ENCODE measurements at regions not wholly inside any gene's neighbourhood (a gene's known extent, or its start where the extent isn't known, plus 50 kb on each side); places are given as distances from the start of the nearest gene placed in this dataset.

DNA sequence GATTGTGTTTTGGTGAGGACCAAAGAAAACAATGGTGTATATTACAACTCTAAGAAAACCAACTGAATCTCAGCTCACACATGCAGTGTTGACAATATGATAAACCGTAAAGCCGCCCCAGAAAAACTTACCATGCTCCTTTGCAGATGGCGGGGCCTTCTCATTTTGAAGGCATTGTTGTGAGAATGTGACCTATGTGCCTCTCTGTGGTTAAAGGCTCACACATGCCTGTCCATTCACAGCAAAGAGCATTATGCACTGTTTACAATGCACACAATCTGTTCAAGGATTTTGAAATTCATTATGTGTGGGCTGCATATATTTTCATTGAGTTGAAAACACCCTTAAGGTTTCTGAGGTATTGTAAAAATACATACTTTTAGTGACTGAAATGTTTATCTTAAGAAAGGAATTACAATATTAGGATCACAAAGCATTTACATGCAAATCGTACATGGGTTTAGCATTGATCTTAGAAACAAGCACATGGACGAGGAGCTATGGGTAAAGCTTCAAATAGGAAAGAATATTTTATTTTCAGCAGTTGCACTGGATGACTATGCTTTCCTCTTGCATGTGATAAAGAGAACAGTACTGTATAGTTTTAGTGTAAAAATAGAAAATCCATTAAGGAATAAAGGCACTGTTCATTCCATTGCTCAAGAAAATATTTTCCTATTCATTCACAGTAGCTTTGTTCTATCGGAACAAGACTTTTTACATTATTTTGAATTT, 334.3 kb downstream of the ARL4A start:
- Histone ChIP-seq H3K36me3 (ENCODE audit: control insufficient read depth in 1 of 2, insufficient read depth in 2 of 2, low read length in 2 of 2) (no peaks in the 10 kb centered on the region), H3K27me3 (ENCODE audit: insufficient read depth, low read length) (no peaks in the 10 kb centered on the region), H3K9ac (ENCODE audit: low read length) (no peak overlapping the region), H3K4me3 (replicated peaks in 1 of 2; ENCODE audit: low read depth in 1 of 2, low read length in 2 of 2) (no peak overlapping the region), H2AFZ (ENCODE audit: low read depth, low read length, poor library complexity, severe bottlenecking) (peak overlapping the region; percentile 30), H3K79me2 (ENCODE audit: insufficient read depth, low read length) (no peaks in the 10 kb centered on the region), H4K20me1 (ENCODE audit: insufficient read depth) (no peaks in the 10 kb centered on the region), H3K27ac (ENCODE audit: low read depth, low read length) (no peak overlapping the region), H3K9me2 (ENCODE audit: insufficient read depth) (no peaks in the 10 kb centered on the region), H3K4me1 (ENCODE audit: control insufficient read depth in 1 of 2, insufficient read depth in 2 of 2, low read length in 2 of 2) (peaks cover 10 to 32% of the 10 kb centered on the region in 2 experiments), H3K9me3 (ENCODE audit: control insufficient read depth in 1 of 2, insufficient read depth in 1 of 2, low read depth in 1 of 2, low read length in 2 of 2) (no peaks in the 10 kb centered on the region), H3K4me2 (ENCODE audit: low read length) (no peak overlapping the region)
- ATAC-seq: no peak
- intact Hi-C loops (cut with micrococcal nuclease): no loop called here
- RAD21 ChIA-PET (ENCODE audit: low non-redundant PET in 1 of 2, low total read pairs in 2 of 2, uncharacterized antibody in 2 of 2, unreplicated experiment in 2 of 2): no interaction called here
- BruUV-seq (replicated peaks): no TSS peak
- DNase-seq (ENCODE audit: low read depth, low spot score): no peak
- CTCF ChIA-PET: interaction anchor here (0.6 kb wide), 1 partner anchor 828 kb away, joined by 3 read pairs; no protein-coding TSS in a partner anchor
- POLR2A ChIA-PET: interaction anchor here (1.1 kb wide), 1 partner anchor 20 kb away, joined by 3 read pairs; no protein-coding TSS in a partner anchor
- TF ChIP-seq ZFX (IDR thresholded peaks at IDR 0.05) (no peak), CBX3 (IDR thresholded peaks at IDR 0.05; ENCODE audit: low read depth) (no peak), SRF (IDR thresholded peaks at IDR 0.05; ENCODE audit: low read depth) (no peak), POLR2A (IDR thresholded peaks at IDR 0.05; ENCODE audit: borderline replicate concordance, extremely low read depth, insufficient read depth, insufficient read length) (no peak), TCF7L2 (IDR thresholded peaks at IDR 0.05; ENCODE audit: borderline replicate concordance, extremely low read depth, insufficient read depth, insufficient read length) (no peak), YY1 (IDR thresholded peaks at IDR 0.05; ENCODE audit: extremely low read depth, insufficient replicate concordance, low read depth, low read length) (no peak), EZH2 (IDR thresholded peaks at IDR 0.05) (no peak), JUND (IDR thresholded peaks at IDR 0.05) (no peak)
- TF ChIP-seq, protein P1, sequence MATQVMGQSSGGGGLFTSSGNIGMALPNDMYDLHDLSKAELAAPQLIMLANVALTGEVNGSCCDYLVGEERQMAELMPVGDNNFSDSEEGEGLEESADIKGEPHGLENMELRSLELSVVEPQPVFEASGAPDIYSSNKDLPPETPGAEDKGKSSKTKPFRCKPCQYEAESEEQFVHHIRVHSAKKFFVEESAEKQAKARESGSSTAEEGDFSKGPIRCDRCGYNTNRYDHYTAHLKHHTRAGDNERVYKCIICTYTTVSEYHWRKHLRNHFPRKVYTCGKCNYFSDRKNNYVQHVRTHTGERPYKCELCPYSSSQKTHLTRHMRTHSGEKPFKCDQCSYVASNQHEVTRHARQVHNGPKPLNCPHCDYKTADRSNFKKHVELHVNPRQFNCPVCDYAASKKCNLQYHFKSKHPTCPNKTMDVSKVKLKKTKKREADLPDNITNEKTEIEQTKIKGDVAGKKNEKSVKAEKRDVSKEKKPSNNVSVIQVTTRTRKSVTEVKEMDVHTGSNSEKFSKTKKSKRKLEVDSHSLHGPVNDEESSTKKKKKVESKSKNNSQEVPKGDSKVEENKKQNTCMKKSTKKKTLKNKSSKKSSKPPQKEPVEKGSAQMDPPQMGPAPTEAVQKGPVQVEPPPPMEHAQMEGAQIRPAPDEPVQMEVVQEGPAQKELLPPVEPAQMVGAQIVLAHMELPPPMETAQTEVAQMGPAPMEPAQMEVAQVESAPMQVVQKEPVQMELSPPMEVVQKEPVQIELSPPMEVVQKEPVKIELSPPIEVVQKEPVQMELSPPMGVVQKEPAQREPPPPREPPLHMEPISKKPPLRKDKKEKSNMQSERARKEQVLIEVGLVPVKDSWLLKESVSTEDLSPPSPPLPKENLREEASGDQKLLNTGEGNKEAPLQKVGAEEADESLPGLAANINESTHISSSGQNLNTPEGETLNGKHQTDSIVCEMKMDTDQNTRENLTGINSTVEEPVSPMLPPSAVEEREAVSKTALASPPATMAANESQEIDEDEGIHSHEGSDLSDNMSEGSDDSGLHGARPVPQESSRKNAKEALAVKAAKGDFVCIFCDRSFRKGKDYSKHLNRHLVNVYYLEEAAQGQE (IDR thresholded peaks at IDR 0.05; ENCODE audit: low read depth): no peak
- TF ChIP-seq, protein P2, sequence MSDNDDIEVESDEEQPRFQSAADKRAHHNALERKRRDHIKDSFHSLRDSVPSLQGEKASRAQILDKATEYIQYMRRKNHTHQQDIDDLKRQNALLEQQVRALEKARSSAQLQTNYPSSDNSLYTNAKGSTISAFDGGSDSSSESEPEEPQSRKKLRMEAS (IDR thresholded peaks at IDR 0.05): no peak

Data from HCT116 (cell line).